Skeletal muscle cell (primary cell): ENCODE measurements at regions not wholly inside any gene's neighbourhood (a gene's known extent, or its start where the extent isn't known, plus 50 kb on each side); places are given as distances from the start of the nearest gene placed in this dataset.

Source experiments
- DNase-seq: peaks from one replicate; pipeline ENCODE4 v3.0.0-alpha.2; 2010; ENCODE audit warnings: low read depth
- H3K4me3 ChIP-seq: 2 replicates; pipeline ENCODE4 v1.5.1; 2011; ENCODE audit warnings: low read depth, mild to moderate bottlenecking, control low read depth, low read length, moderate library complexity

GRCh38 chr6:170108890-170109587, 181.8 kb downstream of the DLL1 start:
- no peak overlapping the region for H3K4me3 ChIP-seq
- DNase-seq, result no peak

GRCh38 chr6:170108456-170108855, 182.4 kb downstream of the DLL1 start:
- no peak overlapping the region for H3K4me3 ChIP-seq
- no peak for DNase-seq

- no peak overlapping the region for H3K4me3 ChIP-seq
- DNase-seq, result no peak
These were observed 183.2 kb downstream of the DLL1 start for GRCh38 chr6:170107606-170108222.

GRCh38 chr6:170106906-170107525, 183.9 kb downstream of the DLL1 start:
- H3K4me3 ChIP-seq, result no peak overlapping the region
- DNase-seq, result no peak

- no peak overlapping the region for H3K4me3 ChIP-seq
These were observed 188.0 kb downstream of the DLL1 start for GRCh38 chr6:170102582-170103481.

GRCh38 chr6:170102038-170102437, 188.8 kb downstream of the DLL1 start:
- no peak for DNase-seq
- H3K4me3 ChIP-seq, result no peak overlapping the region

More at GRCh38 chr6:170102582-170103481, 188.0 kb downstream of the DLL1 start:
- no peak for DNase-seq

GRCh38 chr6:170101281-170102035, 189.4 kb downstream of the DLL1 start:
- H3K4me3 ChIP-seq, result no peak overlapping the region
- DNase-seq, result no peak

- no peak for DNase-seq
These were observed 190.8 kb downstream of the DLL1 start for GRCh38 chr6:170100046-170100445.

GRCh38 chr6:170099387-170099786, 191.5 kb downstream of the DLL1 start:
- no peak overlapping the region for H3K4me3 ChIP-seq
- DNase-seq, result no peak

More at GRCh38 chr6:170100046-170100445, 190.8 kb downstream of the DLL1 start:
- H3K4me3 ChIP-seq, result no peak overlapping the region

GRCh38 chr6:170098428-170099170, 192.3 kb downstream of the DLL1 start:
- no peak for DNase-seq

GRCh38 chr6:170097505-170098427, 193.1 kb downstream of the DLL1 start:
- H3K4me3 ChIP-seq, result no peak overlapping the region

More at GRCh38 chr6:170098428-170099170, 192.3 kb downstream of the DLL1 start:
- H3K4me3 ChIP-seq, result no peak overlapping the region

GRCh38 chr6:170096803-170097504, 193.9 kb downstream of the DLL1 start:
- H3K4me3 ChIP-seq, result no peak overlapping the region
- no peak for DNase-seq

More at GRCh38 chr6:170097505-170098427, 193.1 kb downstream of the DLL1 start:
- no peak for DNase-seq

GRCh38 chr6:170096191-170096802, 194.6 kb downstream of the DLL1 start:
- H3K4me3 ChIP-seq, result no peak overlapping the region
- DNase-seq, result no peak

- no peak overlapping the region for H3K4me3 ChIP-seq
- no peak for DNase-seq
These were observed 195.5 kb downstream of the DLL1 start for GRCh38 chr6:170095273-170095981.

GRCh38 chr6:170094686-170095272, 196.1 kb downstream of the DLL1 start:
- H3K4me3 ChIP-seq, result no peak overlapping the region
- no peak for DNase-seq
